Suprapubic skin (tissue), 3 donors: ENCODE measurements at regions not wholly inside any gene's neighbourhood (a gene's known extent, or its start where the extent isn't known, plus 50 kb on each side); places are given as distances from the start of the nearest gene placed in this dataset.

Source experiments
- CTCF ChIP-seq, 2 donors: fragments of 200-600 bp in 1 of 2; fragments of 450-650 bp in 1 of 2; sonication (generic) in 1 of 2; IDR thresholded peaks; one replicate each; pipeline ENCODE4 v1.5.1; 2016 to 2019; ENCODE audit warnings: antibody characterized with exemption in 2 of 2, mild to moderate bottlenecking in 1 of 2, moderate library complexity in 1 of 2
- EP300 ChIP-seq: sonication (generic); formaldehyde crosslinking; IDR thresholded peaks from one replicate; pipeline ENCODE4 v1.6.1; 2017; ENCODE audit warnings: antibody characterized with exemption
- POLR2A ChIP-seq, 2 donors: fragments of 450-650 bp; IDR thresholded peaks; one replicate each; pipeline ENCODE4 v1.6.1; 2017; ENCODE audit warnings: antibody characterized with exemption in 2 of 2, mild to moderate bottlenecking in 2 of 2, moderate library complexity in 2 of 2

- TF ChIP-seq CTCF (IDR thresholded peaks at IDR 0.05) (no peak), POLR2A (IDR thresholded peaks at IDR 0.05) (no peak), EP300 (no peak)
These were observed 1143.8 kb downstream of the XPNPEP1 start for GRCh38 chr10:108779501-108779900.
